Peyer's patch (tissue), 4 donors: ENCODE measurements at regions not wholly inside any gene's neighbourhood (a gene's known extent, or its start where the extent isn't known, plus 50 kb on each side); places are given as distances from the start of the nearest gene placed in this dataset.
"Not testable (repeated sequence)": the region's sequence is repeated elsewhere in the genome, so short reads cannot be mapped to it uniquely, and the experiment has no call there.

ENCODE experiments used
- DNase-seq, 3 donors: peaks; one replicate each; pipeline ENCODE4 v3.0.0-alpha.2; 2017 to 2019
- H3K27ac ChIP-seq, 4 donors: fragments of 200-600 bp; sonication (generic); one replicate each; pipeline ENCODE4 v1.5.1; 2016 to 2019
- H3K27me3 ChIP-seq, 2 donors: fragments of 200-600 bp; sonication (generic); one replicate each; pipeline ENCODE4 v1.5.1; 2019
- H3K36me3 ChIP-seq, 3 donors: fragments of 200-600 bp; sonication (generic); one replicate each; pipeline ENCODE4 v1.5.1; 2016 to 2019
- H3K4me1 ChIP-seq, 4 donors: fragments of 200-600 bp; sonication (generic); one replicate each; pipeline ENCODE4 v1.5.1; 2016 to 2019
- H3K4me3 ChIP-seq, 4 donors: fragments of 200-600 bp; sonication (generic); 1 replicate in 3 of 4; 2 replicates in 1 of 4; pipeline ENCODE4 v1.5.1; 2016 to 2019; ENCODE audit warnings: mild to moderate bottlenecking in 1 of 4
- H3K9me3 ChIP-seq, 4 donors: fragments of 200-600 bp; sonication (generic); one replicate each; pipeline ENCODE4 v1.5.1; 2016 to 2019; ENCODE audit warnings: mild to moderate bottlenecking in 1 of 4
- POLR2A ChIP-seq, 2 donors: fragments of 450-650 bp; IDR thresholded peaks; one replicate each; pipeline ENCODE4 v1.5.1; 2017; ENCODE audit warnings: antibody characterized with exemption in 2 of 2, mild to moderate bottlenecking in 2 of 2, moderate library complexity in 2 of 2
- TF ChIP-seq, protein P1 (sequence below), 6 experiments: fragments of 450-650 bp in 4 of 6; fragments of 200-600 bp in 2 of 6; sonication (generic) in 1 of 6; IDR thresholded peaks; one replicate each; pipeline ENCODE4 v1.5.1; 2017 to 2019; ENCODE audit warnings: antibody characterized with exemption in 6 of 6, mild to moderate bottlenecking in 3 of 6, moderate library complexity in 1 of 6

DNA sequence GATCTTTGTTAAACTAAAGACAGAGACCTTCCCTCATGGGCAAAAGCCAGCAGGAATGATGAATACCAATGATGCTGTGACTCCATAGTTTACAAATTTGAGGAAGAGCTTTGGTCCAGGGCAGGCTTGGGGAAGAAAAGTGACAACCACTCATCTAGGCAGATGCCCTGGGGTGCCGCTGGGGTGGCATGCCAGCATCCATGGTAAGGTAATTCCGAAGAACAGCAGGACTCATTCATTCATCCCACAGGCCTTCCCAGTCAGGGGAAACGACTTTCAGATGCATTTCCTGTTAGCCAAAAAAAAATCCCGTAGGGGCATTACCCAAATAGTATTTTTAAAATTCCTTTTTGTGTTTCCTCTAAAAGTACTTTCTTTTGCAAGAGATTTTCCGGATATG is 180.7 kb upstream of the SERPINE2 start:
- Histone ChIP-seq H3K4me3 (no peak overlapping the region), H3K27me3 (no peaks in the 10 kb centered on the region), H3K36me3 (no peaks in the 10 kb centered on the region), H3K4me1 (no peaks in the 10 kb centered on the region), H3K9me3 (no peaks in the 10 kb centered on the region), H3K27ac (no peak overlapping the region)
- DNase-seq, result no peak
- TF ChIP-seq, protein P1, sequence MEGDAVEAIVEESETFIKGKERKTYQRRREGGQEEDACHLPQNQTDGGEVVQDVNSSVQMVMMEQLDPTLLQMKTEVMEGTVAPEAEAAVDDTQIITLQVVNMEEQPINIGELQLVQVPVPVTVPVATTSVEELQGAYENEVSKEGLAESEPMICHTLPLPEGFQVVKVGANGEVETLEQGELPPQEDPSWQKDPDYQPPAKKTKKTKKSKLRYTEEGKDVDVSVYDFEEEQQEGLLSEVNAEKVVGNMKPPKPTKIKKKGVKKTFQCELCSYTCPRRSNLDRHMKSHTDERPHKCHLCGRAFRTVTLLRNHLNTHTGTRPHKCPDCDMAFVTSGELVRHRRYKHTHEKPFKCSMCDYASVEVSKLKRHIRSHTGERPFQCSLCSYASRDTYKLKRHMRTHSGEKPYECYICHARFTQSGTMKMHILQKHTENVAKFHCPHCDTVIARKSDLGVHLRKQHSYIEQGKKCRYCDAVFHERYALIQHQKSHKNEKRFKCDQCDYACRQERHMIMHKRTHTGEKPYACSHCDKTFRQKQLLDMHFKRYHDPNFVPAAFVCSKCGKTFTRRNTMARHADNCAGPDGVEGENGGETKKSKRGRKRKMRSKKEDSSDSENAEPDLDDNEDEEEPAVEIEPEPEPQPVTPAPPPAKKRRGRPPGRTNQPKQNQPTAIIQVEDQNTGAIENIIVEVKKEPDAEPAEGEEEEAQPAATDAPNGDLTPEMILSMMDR (IDR thresholded peaks at IDR 0.05), result no peak
- no peak for TF ChIP-seq POLR2A (IDR thresholded peaks at IDR 0.05)

DNA sequence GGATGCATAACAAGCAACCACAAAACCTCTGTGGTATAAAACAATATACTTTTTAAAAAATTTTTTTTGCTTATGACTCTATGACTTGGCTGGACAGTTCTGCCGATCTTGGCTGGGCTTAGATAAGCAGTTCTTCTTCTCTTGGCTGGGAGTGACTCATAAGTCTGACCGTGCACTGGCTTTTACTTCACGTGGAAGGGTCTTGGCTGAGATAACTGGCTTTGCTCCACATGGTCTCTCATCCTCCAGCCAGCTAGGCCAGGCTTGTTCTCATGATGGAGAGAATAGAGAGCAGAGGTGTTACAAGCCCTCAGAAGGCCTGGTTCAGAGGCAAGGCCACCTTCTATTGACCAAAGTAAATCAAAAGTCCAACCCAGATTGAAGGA is 178.9 kb upstream of the SERPINE2 start:
- Histone ChIP-seq H3K27me3 (no peaks in the 10 kb centered on the region), H3K36me3 (no peaks in the 10 kb centered on the region), H3K4me3 (no peak overlapping the region), H3K27ac (no peak overlapping the region), H3K4me1 (no peaks in the 10 kb centered on the region), H3K9me3 (no peaks in the 10 kb centered on the region)
- no peak for DNase-seq
- TF ChIP-seq POLR2A (IDR thresholded peaks at IDR 0.05), result no peak
- TF ChIP-seq, protein P1 (IDR thresholded peaks at IDR 0.05), result no peak

DNA sequence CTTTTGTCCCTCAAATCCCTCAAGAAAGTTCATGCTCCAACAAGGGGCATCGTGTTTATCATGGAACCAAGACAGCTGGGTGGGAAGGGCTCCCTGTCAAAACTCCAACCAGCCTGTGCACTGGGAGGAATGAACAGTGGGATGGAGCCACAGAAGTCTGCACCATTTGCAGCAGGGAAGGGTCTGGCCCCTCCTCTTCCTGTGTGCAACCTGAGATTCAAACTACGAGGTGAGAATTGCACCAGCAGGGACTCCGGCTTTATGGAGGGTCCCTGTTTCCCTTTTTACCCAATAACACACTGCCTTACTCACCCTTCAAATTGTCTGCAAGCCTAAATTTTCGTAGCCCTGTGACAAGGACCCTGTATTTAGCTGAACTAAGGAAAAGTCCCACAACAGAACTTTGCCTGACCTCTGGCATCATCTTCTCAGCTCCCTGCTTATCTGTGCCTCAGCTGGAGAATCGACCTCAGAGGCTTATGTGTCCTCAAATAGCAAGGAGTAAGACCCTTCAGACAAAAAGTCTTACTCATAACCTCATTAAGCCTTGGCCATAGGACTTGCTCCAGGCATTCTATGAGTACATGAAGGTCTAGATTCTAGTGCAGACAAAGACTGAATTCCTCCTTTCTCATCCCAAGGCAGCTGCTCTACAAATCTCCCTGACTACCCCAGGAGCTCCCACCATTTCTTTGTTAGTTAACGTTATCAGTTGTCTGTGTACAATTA is 178.3 kb upstream of the SERPINE2 start:
- no peaks in the 10 kb centered on the region for H3K9me3 ChIP-seq
- H3K27me3 ChIP-seq, result no peaks in the 10 kb centered on the region
- TF ChIP-seq, protein P1 (IDR thresholded peaks at IDR 0.05), result no peak
- no peak for TF ChIP-seq POLR2A (IDR thresholded peaks at IDR 0.05)

DNA sequence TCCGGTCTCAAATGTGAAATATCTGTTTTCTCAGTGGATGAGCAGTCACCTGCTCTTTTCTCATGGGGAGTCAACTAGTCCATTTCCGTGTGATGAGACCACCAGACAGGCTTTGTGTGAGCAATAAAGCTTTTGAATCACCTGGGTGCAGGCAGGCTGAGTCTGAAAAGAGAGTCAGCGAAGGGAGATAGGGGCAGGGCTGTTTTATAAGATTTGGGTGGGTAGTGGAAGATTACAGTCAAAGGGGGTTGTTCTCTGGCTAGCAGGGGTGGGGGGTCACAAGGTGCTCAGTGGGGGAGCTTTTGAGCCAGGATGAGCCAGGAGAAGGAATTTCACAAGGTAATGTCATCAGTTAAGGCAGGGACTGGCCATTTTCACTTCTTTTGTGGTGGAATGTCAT is 176.5 kb upstream of the SERPINE2 start:
- not testable (repeated sequence) for H3K27ac ChIP-seq, DNase-seq, H3K9me3 ChIP-seq, H3K27me3 ChIP-seq, H3K4me3 ChIP-seq, H3K36me3 ChIP-seq, H3K4me1 ChIP-seq

More for the DNA sequence above, 178.3 kb upstream of the SERPINE2 start:
- H3K36me3 ChIP-seq, result no peaks in the 10 kb centered on the region
- no peak for DNase-seq
- no peak overlapping the region for H3K27ac ChIP-seq
- no peak overlapping the region for H3K4me3 ChIP-seq
- H3K4me1 ChIP-seq, result no peaks in the 10 kb centered on the region

DNA sequence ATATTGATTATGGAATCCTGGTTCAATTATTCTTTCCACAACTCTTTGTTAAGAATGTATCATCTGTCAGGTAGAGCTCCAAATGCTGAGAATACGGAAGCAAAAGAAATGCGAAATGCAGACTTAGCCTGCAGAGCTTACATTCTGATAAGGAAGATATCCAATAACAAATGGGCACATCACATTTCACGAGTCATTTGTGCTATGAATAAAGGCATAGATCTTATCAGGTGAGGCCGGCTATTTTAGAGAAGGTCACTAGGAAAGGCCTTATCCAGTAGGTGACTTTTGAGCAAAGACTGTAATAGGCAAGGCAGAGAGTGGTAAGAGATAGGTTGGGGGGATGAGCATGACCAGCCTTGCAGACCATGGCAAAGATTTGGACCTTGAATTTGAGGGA is 174.3 kb upstream of the SERPINE2 start:
- H3K27me3 ChIP-seq, result no peaks in the 10 kb centered on the region
- TF ChIP-seq POLR2A (IDR thresholded peaks at IDR 0.05), result no peak
- no peak for DNase-seq
- H3K4me1 ChIP-seq, result no peaks in the 10 kb centered on the region
- H3K27ac ChIP-seq, result no peak overlapping the region
- H3K4me3 ChIP-seq, result no peak overlapping the region
- no peaks in the 10 kb centered on the region for H3K9me3 ChIP-seq
- no peaks in the 10 kb centered on the region for H3K36me3 ChIP-seq

DNA sequence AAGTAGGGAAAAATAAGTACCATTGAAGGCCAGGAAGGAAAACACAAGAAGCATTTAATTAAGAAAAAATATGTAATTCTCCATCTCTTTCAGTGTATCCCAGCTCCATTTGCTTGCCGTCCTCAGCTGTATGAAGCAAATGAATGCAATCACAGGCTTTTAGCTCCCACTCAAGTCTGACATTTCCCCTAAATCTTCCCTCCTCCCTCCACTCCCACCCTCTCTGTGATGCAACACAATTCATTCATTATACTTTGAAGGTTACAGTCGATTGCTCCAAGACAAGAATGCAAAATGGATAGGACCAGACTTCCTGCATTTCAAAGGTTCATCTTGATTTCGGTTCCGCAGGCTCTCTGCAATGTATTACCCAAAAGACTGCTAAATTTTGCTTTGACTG is 172.7 kb upstream of the SERPINE2 start:
- TF ChIP-seq POLR2A (IDR thresholded peaks at IDR 0.05), result no peak
- TF ChIP-seq, protein P1 (IDR thresholded peaks at IDR 0.05), result no peak
- no peaks in the 10 kb centered on the region for H3K4me1 ChIP-seq
- H3K9me3 ChIP-seq, result no peaks in the 10 kb centered on the region
- no peaks in the 10 kb centered on the region for H3K36me3 ChIP-seq
- H3K27me3 ChIP-seq, result no peaks in the 10 kb centered on the region
- DNase-seq, result no peak
- H3K4me3 ChIP-seq, result no peak overlapping the region
- H3K27ac ChIP-seq, result no peak overlapping the region

DNA sequence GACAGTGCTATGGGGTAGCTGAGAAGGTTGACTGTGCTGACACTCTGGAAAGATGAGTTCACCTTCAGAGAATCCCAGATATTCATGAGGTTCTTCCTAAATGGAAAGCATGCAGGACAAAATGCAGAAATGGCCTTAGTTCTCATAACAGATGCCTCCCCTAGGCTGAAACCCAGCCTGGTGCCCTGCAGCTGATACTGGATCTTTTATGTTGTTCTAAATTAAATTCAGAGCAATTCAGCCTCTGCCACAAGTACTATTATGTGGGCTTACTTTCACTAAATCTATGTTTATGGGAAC is 172.0 kb upstream of the SERPINE2 start:
- Histone ChIP-seq H3K4me1 (no peaks in the 10 kb centered on the region), H3K4me3 (no peak overlapping the region), H3K27me3 (no peaks in the 10 kb centered on the region), H3K36me3 (no peaks in the 10 kb centered on the region), H3K27ac (no peak overlapping the region), H3K9me3 (no peaks in the 10 kb centered on the region)
- no peak for DNase-seq
- TF ChIP-seq, protein P1 (IDR thresholded peaks at IDR 0.05), result no peak
- no peak for TF ChIP-seq POLR2A (IDR thresholded peaks at IDR 0.05)
